Keratinocyte (primary cell): ENCODE measurements at regions not wholly inside any gene's neighbourhood (a gene's known extent, or its start where the extent isn't known, plus 50 kb on each side); places are given as distances from the start of the nearest gene placed in this dataset.
A peak's percentile ranks its signal among the peaks of the same experiment; 100 is the strongest.

Experiments
- DNase-seq: peaks from one replicate; pipeline ENCODE4 v3.0.0-alpha.2; 2011; ENCODE audit warnings: low read depth, missing footprints, low spot score
- FAIRE-seq: peaks from 2 replicates; lab custom pipeline; 2011; peaks lifted over from hg19 to GRCh38; lab: Jason Lieb, UNC
- H2AFZ ChIP-seq: 2 replicates; pipeline ENCODE4 v1.6.0; 2012; ENCODE audit warnings: low read length, control low read depth, inconsistent platforms; ENCODE audit not compliant: control insufficient read depth
- H3K27ac ChIP-seq: 2 replicates; pipeline ENCODE4 v1.5.1; 2011; ENCODE audit warnings: low read length; ENCODE audit not compliant: control insufficient read depth, insufficient read depth
- H3K27me3 ChIP-seq: 3 replicates; pipeline ENCODE4 v1.6.0; 2011; ENCODE audit warnings: low read length; ENCODE audit not compliant: control insufficient read depth, insufficient read depth; ENCODE audit errors: extremely low read depth
- H3K36me3 ChIP-seq, 2 experiments: 2 replicates in 1 of 2; 3 replicates in 1 of 2; pipeline ENCODE4 v1.5.1; 2011; ENCODE audit warnings: low read length in 2 of 2, mild to moderate bottlenecking in 1 of 2; ENCODE audit not compliant: control insufficient read depth in 2 of 2, insufficient read depth in 2 of 2; ENCODE audit errors: extremely low read depth in 1 of 2
- H3K4me1 ChIP-seq: 3 replicates; pipeline ENCODE4 v1.5.1; 2011; ENCODE audit warnings: low read length; ENCODE audit not compliant: control insufficient read depth, insufficient read depth; ENCODE audit errors: extremely low read depth
- H3K4me2 ChIP-seq: 3 replicates; pipeline ENCODE4 v1.6.0; 2011; ENCODE audit warnings: low read depth, low read length; ENCODE audit not compliant: control insufficient read depth, insufficient read depth; ENCODE audit errors: extremely low read depth
- H3K4me3 ChIP-seq, 3 experiments: fragments of 200-600 bp in 1 of 3; sonication (generic) in 1 of 3; 2 replicates in 2 of 3; 3 replicates in 1 of 3; pipeline ENCODE4 v1.5.1; 2011 to 2016; ENCODE audit warnings: low read length in 3 of 3, mild to moderate bottlenecking in 3 of 3, control low read depth in 2 of 3, inconsistent platforms in 1 of 3, low read depth in 1 of 3, mixed read lengths in 1 of 3, mixed run types in 1 of 3, moderate library complexity in 1 of 3; ENCODE audit not compliant: control insufficient read depth in 2 of 3, insufficient read depth in 2 of 3; ENCODE audit errors: extremely low read depth in 1 of 3
- H3K79me2 ChIP-seq: 2 replicates; pipeline ENCODE4 v1.6.0; 2012; ENCODE audit warnings: low read length; ENCODE audit not compliant: control insufficient read depth, insufficient read depth
- H3K9ac ChIP-seq: 3 replicates; pipeline ENCODE4 v1.6.0; 2011; ENCODE audit warnings: low read length; ENCODE audit not compliant: control insufficient read depth, insufficient read depth; ENCODE audit errors: extremely low read depth
- H3K9me1 ChIP-seq: 3 replicates; pipeline ENCODE4 v1.6.0; 2011; ENCODE audit warnings: low read length; ENCODE audit not compliant: control insufficient read depth, insufficient read depth; ENCODE audit errors: extremely low read depth
- H3K9me3 ChIP-seq: 2 replicates; pipeline ENCODE4 v1.5.1; 2012; ENCODE audit warnings: low read depth, low read length; ENCODE audit not compliant: control insufficient read depth
- H4K20me1 ChIP-seq: 3 replicates; pipeline ENCODE4 v1.6.0; 2011; ENCODE audit warnings: low read length; ENCODE audit not compliant: control insufficient read depth, insufficient read depth; ENCODE audit errors: extremely low read depth
- CTCF ChIP-seq, 3 experiments: IDR thresholded peaks in 1 of 3; conservative IDR thresholded peaks in 1 of 3; optimal IDR thresholded peaks in 1 of 3; 2 replicates in 2 of 3; 3 replicates in 1 of 3; pipeline versions ENCODE3 to v1.5.1; 2011; ENCODE audit warnings: low read length in 3 of 3, mild to moderate bottlenecking in 3 of 3, moderate library complexity in 2 of 3, control low read depth in 1 of 3, inconsistent platforms in 1 of 3; ENCODE audit not compliant: insufficient read depth in 2 of 3; ENCODE audit errors: extremely low read depth in 1 of 3
- EZH2 ChIP-seq: IDR thresholded peaks from one replicate; pipeline ENCODE4 v1.6.1; 2012; ENCODE audit warnings: inconsistent platforms, mild to moderate bottlenecking, low read length, moderate library complexity
- dilution Hi-C: fragments of 300-500 bp; cut with MboI; formaldehyde crosslinking; loops from one replicate; pipeline ENCODE4 v1.7.0; 2020; ENCODE audit warnings: low sequenced_read_pairs; ENCODE audit not compliant: extremely low pct_ligation_motif_present

- no peaks in the 10 kb centered on the region for H3K27me3 ChIP-seq
- dilution Hi-C loops: no loop called here
- H2AFZ ChIP-seq: no peak overlapping the region
- H3K9me3 ChIP-seq: no peaks in the 10 kb centered on the region
- H3K27ac ChIP-seq: no peak overlapping the region
- no peaks in the 10 kb centered on the region for H3K4me1 ChIP-seq
- no peak for FAIRE-seq
- H3K4me3 ChIP-seq: no peak overlapping the region
- no peak overlapping the region for H3K9ac ChIP-seq
- H3K9me1 ChIP-seq: no peaks in the 10 kb centered on the region
- no peak for TF ChIP-seq EZH2
- peak in 2 of 3 experiments; percentile 25 to 37 for TF ChIP-seq CTCF (optimal IDR thresholded peaks at IDR 0.05 in 1 of 3, IDR thresholded peaks at IDR 0.05 in 1 of 3, conservative IDR thresholded peaks at IDR 0.05 in 1 of 3; ENCODE audit: extremely low read depth in 1 of 3, insufficient read depth in 2 of 3, low read length in 3 of 3)
- H3K79me2 ChIP-seq: no peaks in the 10 kb centered on the region
- H3K4me2 ChIP-seq: no peak overlapping the region
- H3K36me3 ChIP-seq: no peaks in the 10 kb centered on the region
- no peak for DNase-seq
- H4K20me1 ChIP-seq: no peaks in the 10 kb centered on the region
These were observed 300.9 kb downstream of the SPIN4 start for GRCh38 chrX:63050225-63050624.

- Histone ChIP-seq H3K27me3 (no peaks in the 10 kb centered on the region), H4K20me1 (no peaks in the 10 kb centered on the region), H3K27ac (no peak overlapping the region), H3K9me1 (no peaks in the 10 kb centered on the region), H3K4me3 (no peak overlapping the region), H3K4me2 (no peak overlapping the region), H3K36me3 (no peaks in the 10 kb centered on the region), H3K4me1 (no peaks in the 10 kb centered on the region), H3K9me3 (peaks cover 3% of the 10 kb centered on the region), H3K9ac (no peak overlapping the region), H2AFZ (no peak overlapping the region), H3K79me2 (no peaks in the 10 kb centered on the region)
- TF ChIP-seq EZH2 (no peak), CTCF (optimal IDR thresholded peaks at IDR 0.05 in 1 of 3, IDR thresholded peaks at IDR 0.05 in 1 of 3, conservative IDR thresholded peaks at IDR 0.05 in 1 of 3; ENCODE audit: extremely low read depth in 1 of 3, insufficient read depth in 2 of 3, low read length in 3 of 3) (no peak)
- dilution Hi-C loops: no loop called here
- FAIRE-seq (no peak), DNase-seq (no peak)
These were observed 318.3 kb downstream of the SPIN4 start for GRCh38 chrX:63032811-63033210.
